WTC11 (cell line): ENCODE measurements at regions not wholly inside any gene's neighbourhood (a gene's known extent, or its start where the extent isn't known, plus 50 kb on each side); places are given as distances from the start of the nearest gene placed in this dataset.

Experiments
- ATAC-seq: fragments of 200-7000 bp; cut with Tn5 transposase; 2 replicates; pipeline ENCODE4 v1.10.0; 2021; ENCODE audit warnings: mild to moderate bottlenecking, moderate library complexity
- CTCF ChIA-PET: fragments of 300-600 bp; sonication (Branson Sonifier 250); formaldehyde crosslinking; loops from one replicate; lab custom pipeline; 2021; ENCODE audit warnings: antibody characterized with exemption; lab: Charles Lee
- POLR2A ChIA-PET: fragments of 350-600 bp; sonication (Branson Sonifier 250); formaldehyde crosslinking; loops from one replicate; lab custom pipeline; 2021; ENCODE audit warnings: antibody characterized with exemption; lab: Charles Lee
- DNase-seq: peaks from one replicate; pipeline ENCODE4 v3.0.0; 2021; ENCODE audit warnings: low spot score
- H3K27ac Mint-ChIP-seq: 2 replicates; pipeline ENCODE4 v1.8.0; 2021; ENCODE audit warnings: mixed read lengths
- H3K27me3 Mint-ChIP-seq: 2 replicates; pipeline ENCODE4 v1.8.0; 2021; ENCODE audit warnings: low read depth, mild to moderate bottlenecking, moderate library complexity, mixed read lengths
- H3K36me3 Mint-ChIP-seq: 2 replicates; pipeline ENCODE4 v1.8.0; 2021; ENCODE audit warnings: mixed read lengths
- H3K4me1 Mint-ChIP-seq: 2 replicates; pipeline ENCODE4 v1.8.0; 2022; ENCODE audit warnings: mixed read lengths
- H3K4me3 Mint-ChIP-seq: 2 replicates; pipeline ENCODE4 v1.8.0; 2021; ENCODE audit warnings: mild to moderate bottlenecking, moderate library complexity, mixed read lengths
- H3K9me3 Mint-ChIP-seq: 2 replicates; pipeline ENCODE4 v1.8.0; 2021; ENCODE audit warnings: mixed read lengths
- JAZF1 ChIP-seq: fragments of 250-450 bp; sonication (Bioruptor Pico); IDR thresholded peaks from 2 replicates; pipeline ENCODE4 v1.9.0; 2021; ENCODE audit warnings: moderate library complexity, mild to moderate bottlenecking, inconsistent platforms
- KAT7 ChIP-seq: sonication (generic); formaldehyde crosslinking; IDR thresholded peaks from 2 replicates; pipeline ENCODE4 v1.8.1; 2023; ENCODE audit warnings: missing genetic modification reagents, mild to moderate bottlenecking, borderline replicate concordance
- ZNF121 ChIP-seq: sonication (generic); formaldehyde crosslinking; IDR thresholded peaks from 2 replicates; pipeline ENCODE4 v1.8.0; 2023; ENCODE audit warnings: missing genetic modification reagents
- ZNF671 ChIP-seq: fragments of 250-450 bp; sonication (Bioruptor Pico); IDR thresholded peaks from 2 replicates; pipeline ENCODE4 v1.8.0; 2021; ENCODE audit warnings: mild to moderate bottlenecking
- TF ChIP-seq, protein P1 (sequence below): fragments of 250-450 bp; sonication (Bioruptor Pico); IDR thresholded peaks from 2 replicates; pipeline ENCODE4 v1.9.0; 2021; ENCODE audit warnings: mild to moderate bottlenecking, borderline replicate concordance
- TF ChIP-seq, protein P2 (sequence below): sonication (generic); formaldehyde crosslinking; IDR thresholded peaks from 2 replicates; pipeline ENCODE4 v1.8.1; 2022; ENCODE audit warnings: low read depth, mild to moderate bottlenecking, moderate library complexity, missing genetic modification reagents, borderline replicate concordance
- TF ChIP-seq, protein P3 (sequence below): fragments of 250-450 bp; sonication (Bioruptor Pico); IDR thresholded peaks from 2 replicates; pipeline ENCODE4 v1.9.0; 2021; ENCODE audit warnings: mild to moderate bottlenecking
- TF ChIP-seq, protein P4 (sequence below): sonication (generic); formaldehyde crosslinking; IDR thresholded peaks from 2 replicates; pipeline ENCODE4 v1.8.0; 2022; ENCODE audit warnings: mild to moderate bottlenecking, missing genetic modification reagents
- TF ChIP-seq, protein P5 (sequence below): fragments of 250-450 bp; sonication (Bioruptor Pico); IDR thresholded peaks from 2 replicates; pipeline ENCODE4 v1.8.0; 2021; ENCODE audit warnings: mild to moderate bottlenecking
- TF ChIP-seq, protein P6 (sequence below): sonication (generic); formaldehyde crosslinking; IDR thresholded peaks from 2 replicates; pipeline ENCODE4 v1.8.0; 2023; ENCODE audit warnings: missing genetic modification reagents, mild to moderate bottlenecking, borderline replicate concordance
- TF ChIP-seq, protein P7 (sequence below): sonication (generic); formaldehyde crosslinking; IDR thresholded peaks from 2 replicates; pipeline ENCODE4 v1.8.0; 2023; ENCODE audit warnings: mild to moderate bottlenecking, missing genetic modification reagents
- TF ChIP-seq, protein P8 (sequence below): sonication (generic); formaldehyde crosslinking; IDR thresholded peaks from 2 replicates; pipeline ENCODE4 v1.8.1; 2023; ENCODE audit warnings: mild to moderate bottlenecking, moderate library complexity, missing genetic modification reagents
- TF ChIP-seq, protein P9 (sequence below): sonication (generic); formaldehyde crosslinking; IDR thresholded peaks from 2 replicates; pipeline ENCODE4 v1.8.1; 2022; ENCODE audit warnings: mild to moderate bottlenecking, moderate library complexity, missing genetic modification reagents

DNA sequence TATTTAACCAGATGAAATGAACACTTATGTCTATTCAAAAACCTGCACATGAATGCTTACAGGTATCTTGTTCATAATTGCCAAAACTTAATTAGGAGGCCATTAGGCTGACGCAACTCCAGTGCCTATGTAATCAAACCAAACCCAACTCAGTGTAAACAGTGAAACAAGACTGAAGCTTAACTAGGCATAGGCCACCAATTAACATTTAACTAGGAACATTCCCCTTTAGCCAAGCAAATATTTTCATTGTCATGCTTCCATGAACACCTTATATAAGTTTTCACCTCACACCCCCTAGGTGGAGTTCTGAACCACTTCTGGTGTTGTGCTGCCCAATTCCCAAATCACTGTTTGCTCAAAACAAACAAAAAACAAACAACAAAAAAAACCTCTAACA is 686.0 kb downstream of the STPG2 start (continued):
- TF ChIP-seq, protein P1, sequence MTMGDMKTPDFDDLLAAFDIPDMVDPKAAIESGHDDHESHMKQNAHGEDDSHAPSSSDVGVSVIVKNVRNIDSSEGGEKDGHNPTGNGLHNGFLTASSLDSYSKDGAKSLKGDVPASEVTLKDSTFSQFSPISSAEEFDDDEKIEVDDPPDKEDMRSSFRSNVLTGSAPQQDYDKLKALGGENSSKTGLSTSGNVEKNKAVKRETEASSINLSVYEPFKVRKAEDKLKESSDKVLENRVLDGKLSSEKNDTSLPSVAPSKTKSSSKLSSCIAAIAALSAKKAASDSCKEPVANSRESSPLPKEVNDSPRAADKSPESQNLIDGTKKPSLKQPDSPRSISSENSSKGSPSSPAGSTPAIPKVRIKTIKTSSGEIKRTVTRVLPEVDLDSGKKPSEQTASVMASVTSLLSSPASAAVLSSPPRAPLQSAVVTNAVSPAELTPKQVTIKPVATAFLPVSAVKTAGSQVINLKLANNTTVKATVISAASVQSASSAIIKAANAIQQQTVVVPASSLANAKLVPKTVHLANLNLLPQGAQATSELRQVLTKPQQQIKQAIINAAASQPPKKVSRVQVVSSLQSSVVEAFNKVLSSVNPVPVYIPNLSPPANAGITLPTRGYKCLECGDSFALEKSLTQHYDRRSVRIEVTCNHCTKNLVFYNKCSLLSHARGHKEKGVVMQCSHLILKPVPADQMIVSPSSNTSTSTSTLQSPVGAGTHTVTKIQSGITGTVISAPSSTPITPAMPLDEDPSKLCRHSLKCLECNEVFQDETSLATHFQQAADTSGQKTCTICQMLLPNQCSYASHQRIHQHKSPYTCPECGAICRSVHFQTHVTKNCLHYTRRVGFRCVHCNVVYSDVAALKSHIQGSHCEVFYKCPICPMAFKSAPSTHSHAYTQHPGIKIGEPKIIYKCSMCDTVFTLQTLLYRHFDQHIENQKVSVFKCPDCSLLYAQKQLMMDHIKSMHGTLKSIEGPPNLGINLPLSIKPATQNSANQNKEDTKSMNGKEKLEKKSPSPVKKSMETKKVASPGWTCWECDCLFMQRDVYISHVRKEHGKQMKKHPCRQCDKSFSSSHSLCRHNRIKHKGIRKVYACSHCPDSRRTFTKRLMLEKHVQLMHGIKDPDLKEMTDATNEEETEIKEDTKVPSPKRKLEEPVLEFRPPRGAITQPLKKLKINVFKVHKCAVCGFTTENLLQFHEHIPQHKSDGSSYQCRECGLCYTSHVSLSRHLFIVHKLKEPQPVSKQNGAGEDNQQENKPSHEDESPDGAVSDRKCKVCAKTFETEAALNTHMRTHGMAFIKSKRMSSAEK (CRISPR knock-in tag), result no peak
- TF ChIP-seq ZNF121 (CRISPR knock-in tag) (no peak), JAZF1 (CRISPR knock-in tag) (no peak), ZNF671 (CRISPR knock-in tag) (no peak)
- TF ChIP-seq, protein P2, sequence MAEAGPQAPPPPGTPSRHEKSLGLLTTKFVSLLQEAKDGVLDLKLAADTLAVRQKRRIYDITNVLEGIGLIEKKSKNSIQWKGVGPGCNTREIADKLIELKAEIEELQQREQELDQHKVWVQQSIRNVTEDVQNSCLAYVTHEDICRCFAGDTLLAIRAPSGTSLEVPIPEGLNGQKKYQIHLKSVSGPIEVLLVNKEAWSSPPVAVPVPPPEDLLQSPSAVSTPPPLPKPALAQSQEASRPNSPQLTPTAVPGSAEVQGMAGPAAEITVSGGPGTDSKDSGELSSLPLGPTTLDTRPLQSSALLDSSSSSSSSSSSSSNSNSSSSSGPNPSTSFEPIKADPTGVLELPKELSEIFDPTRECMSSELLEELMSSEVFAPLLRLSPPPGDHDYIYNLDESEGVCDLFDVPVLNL (CRISPR knock-in tag), result no peak
- TF ChIP-seq, protein P3, sequence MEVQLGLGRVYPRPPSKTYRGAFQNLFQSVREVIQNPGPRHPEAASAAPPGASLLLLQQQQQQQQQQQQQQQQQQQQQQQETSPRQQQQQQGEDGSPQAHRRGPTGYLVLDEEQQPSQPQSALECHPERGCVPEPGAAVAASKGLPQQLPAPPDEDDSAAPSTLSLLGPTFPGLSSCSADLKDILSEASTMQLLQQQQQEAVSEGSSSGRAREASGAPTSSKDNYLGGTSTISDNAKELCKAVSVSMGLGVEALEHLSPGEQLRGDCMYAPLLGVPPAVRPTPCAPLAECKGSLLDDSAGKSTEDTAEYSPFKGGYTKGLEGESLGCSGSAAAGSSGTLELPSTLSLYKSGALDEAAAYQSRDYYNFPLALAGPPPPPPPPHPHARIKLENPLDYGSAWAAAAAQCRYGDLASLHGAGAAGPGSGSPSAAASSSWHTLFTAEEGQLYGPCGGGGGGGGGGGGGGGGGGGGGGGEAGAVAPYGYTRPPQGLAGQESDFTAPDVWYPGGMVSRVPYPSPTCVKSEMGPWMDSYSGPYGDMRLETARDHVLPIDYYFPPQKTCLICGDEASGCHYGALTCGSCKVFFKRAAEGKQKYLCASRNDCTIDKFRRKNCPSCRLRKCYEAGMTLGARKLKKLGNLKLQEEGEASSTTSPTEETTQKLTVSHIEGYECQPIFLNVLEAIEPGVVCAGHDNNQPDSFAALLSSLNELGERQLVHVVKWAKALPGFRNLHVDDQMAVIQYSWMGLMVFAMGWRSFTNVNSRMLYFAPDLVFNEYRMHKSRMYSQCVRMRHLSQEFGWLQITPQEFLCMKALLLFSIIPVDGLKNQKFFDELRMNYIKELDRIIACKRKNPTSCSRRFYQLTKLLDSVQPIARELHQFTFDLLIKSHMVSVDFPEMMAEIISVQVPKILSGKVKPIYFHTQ (CRISPR knock-in tag), result no peak
- TF ChIP-seq, protein P4, sequence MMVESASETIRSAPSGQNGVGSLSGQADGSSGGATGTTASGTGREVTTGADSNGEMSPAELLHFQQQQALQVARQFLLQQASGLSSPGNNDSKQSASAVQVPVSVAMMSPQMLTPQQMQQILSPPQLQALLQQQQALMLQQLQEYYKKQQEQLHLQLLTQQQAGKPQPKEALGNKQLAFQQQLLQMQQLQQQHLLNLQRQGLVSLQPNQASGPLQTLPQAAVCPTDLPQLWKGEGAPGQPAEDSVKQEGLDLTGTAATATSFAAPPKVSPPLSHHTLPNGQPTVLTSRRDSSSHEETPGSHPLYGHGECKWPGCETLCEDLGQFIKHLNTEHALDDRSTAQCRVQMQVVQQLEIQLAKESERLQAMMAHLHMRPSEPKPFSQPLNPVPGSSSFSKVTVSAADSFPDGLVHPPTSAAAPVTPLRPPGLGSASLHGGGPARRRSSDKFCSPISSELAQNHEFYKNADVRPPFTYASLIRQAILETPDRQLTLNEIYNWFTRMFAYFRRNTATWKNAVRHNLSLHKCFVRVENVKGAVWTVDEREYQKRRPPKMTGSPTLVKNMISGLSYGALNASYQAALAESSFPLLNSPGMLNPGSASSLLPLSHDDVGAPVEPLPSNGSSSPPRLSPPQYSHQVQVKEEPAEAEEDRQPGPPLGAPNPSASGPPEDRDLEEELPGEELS (CRISPR knock-in tag), result no peak
- TF ChIP-seq, protein P5, sequence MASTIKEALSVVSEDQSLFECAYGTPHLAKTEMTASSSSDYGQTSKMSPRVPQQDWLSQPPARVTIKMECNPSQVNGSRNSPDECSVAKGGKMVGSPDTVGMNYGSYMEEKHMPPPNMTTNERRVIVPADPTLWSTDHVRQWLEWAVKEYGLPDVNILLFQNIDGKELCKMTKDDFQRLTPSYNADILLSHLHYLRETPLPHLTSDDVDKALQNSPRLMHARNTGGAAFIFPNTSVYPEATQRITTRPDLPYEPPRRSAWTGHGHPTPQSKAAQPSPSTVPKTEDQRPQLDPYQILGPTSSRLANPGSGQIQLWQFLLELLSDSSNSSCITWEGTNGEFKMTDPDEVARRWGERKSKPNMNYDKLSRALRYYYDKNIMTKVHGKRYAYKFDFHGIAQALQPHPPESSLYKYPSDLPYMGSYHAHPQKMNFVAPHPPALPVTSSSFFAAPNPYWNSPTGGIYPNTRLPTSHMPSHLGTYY (CRISPR knock-in tag), result no peak
- TF ChIP-seq, all 79 proteins: peak for 0

DNA sequence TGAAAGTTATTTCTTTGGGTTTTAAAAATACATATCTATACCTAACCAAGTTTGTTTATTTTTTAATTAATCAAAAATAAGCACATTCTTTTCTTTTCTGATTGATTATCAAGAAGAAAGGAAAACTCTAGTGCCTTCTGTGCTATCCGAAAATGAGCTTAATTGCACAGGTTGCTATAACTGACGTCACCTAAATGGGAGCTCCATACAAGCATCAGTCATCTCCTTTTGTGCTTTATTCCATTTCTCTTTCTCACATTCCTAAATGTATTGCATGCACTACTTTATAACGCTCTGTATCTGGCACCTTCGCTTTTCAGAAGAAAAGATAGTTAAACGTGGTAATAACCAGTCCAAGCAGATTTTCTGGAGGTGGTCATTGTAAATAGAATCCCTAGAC is 675.0 kb downstream of the STPG2 start:
- H3K27ac Mint-ChIP-seq, result no peak overlapping the region
- H3K4me3 Mint-ChIP-seq, result no peak overlapping the region
- CTCF ChIA-PET, result no interaction called here
- DNase-seq, result no peak
- H3K27me3 Mint-ChIP-seq, result no peaks in the 10 kb centered on the region
- no peaks in the 10 kb centered on the region for H3K4me1 Mint-ChIP-seq
- peaks cover 27% of the 10 kb centered on the region for H3K36me3 Mint-ChIP-seq
- POLR2A ChIA-PET, result no interaction called here
- H3K9me3 Mint-ChIP-seq, result peaks cover 29% of the 10 kb centered on the region
- ATAC-seq, result no peak
- TF ChIP-seq, protein P6, sequence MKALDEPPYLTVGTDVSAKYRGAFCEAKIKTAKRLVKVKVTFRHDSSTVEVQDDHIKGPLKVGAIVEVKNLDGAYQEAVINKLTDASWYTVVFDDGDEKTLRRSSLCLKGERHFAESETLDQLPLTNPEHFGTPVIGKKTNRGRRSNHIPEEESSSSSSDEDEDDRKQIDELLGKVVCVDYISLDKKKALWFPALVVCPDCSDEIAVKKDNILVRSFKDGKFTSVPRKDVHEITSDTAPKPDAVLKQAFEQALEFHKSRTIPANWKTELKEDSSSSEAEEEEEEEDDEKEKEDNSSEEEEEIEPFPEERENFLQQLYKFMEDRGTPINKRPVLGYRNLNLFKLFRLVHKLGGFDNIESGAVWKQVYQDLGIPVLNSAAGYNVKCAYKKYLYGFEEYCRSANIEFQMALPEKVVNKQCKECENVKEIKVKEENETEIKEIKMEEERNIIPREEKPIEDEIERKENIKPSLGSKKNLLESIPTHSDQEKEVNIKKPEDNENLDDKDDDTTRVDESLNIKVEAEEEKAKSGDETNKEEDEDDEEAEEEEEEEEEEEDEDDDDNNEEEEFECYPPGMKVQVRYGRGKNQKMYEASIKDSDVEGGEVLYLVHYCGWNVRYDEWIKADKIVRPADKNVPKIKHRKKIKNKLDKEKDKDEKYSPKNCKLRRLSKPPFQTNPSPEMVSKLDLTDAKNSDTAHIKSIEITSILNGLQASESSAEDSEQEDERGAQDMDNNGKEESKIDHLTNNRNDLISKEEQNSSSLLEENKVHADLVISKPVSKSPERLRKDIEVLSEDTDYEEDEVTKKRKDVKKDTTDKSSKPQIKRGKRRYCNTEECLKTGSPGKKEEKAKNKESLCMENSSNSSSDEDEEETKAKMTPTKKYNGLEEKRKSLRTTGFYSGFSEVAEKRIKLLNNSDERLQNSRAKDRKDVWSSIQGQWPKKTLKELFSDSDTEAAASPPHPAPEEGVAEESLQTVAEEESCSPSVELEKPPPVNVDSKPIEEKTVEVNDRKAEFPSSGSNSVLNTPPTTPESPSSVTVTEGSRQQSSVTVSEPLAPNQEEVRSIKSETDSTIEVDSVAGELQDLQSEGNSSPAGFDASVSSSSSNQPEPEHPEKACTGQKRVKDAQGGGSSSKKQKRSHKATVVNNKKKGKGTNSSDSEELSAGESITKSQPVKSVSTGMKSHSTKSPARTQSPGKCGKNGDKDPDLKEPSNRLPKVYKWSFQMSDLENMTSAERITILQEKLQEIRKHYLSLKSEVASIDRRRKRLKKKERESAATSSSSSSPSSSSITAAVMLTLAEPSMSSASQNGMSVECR (CRISPR knock-in tag), result no peak
- TF ChIP-seq, protein P7, sequence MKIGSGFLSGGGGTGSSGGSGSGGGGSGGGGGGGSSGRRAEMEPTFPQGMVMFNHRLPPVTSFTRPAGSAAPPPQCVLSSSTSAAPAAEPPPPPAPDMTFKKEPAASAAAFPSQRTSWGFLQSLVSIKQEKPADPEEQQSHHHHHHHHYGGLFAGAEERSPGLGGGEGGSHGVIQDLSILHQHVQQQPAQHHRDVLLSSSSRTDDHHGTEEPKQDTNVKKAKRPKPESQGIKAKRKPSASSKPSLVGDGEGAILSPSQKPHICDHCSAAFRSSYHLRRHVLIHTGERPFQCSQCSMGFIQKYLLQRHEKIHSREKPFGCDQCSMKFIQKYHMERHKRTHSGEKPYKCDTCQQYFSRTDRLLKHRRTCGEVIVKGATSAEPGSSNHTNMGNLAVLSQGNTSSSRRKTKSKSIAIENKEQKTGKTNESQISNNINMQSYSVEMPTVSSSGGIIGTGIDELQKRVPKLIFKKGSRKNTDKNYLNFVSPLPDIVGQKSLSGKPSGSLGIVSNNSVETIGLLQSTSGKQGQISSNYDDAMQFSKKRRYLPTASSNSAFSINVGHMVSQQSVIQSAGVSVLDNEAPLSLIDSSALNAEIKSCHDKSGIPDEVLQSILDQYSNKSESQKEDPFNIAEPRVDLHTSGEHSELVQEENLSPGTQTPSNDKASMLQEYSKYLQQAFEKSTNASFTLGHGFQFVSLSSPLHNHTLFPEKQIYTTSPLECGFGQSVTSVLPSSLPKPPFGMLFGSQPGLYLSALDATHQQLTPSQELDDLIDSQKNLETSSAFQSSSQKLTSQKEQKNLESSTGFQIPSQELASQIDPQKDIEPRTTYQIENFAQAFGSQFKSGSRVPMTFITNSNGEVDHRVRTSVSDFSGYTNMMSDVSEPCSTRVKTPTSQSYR (CRISPR knock-in tag), result no peak
- TF ChIP-seq, protein P8, sequence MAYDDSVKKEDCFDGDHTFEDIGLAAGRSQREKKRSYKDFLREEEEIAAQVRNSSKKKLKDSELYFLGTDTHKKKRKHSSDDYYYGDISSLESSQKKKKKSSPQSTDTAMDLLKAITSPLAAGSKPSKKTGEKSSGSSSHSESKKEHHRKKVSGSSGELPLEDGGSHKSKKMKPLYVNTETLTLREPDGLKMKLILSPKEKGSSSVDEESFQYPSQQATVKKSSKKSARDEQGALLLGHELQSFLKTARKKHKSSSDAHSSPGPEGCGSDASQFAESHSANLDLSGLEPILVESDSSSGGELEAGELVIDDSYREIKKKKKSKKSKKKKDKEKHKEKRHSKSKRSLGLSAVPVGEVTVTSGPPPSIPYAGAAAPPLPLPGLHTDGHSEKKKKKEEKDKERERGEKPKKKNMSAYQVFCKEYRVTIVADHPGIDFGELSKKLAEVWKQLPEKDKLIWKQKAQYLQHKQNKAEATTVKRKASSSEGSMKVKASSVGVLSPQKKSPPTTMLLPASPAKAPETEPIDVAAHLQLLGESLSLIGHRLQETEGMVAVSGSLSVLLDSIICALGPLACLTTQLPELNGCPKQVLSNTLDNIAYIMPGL (CRISPR knock-in tag), result no peak
- no peak for TF ChIP-seq KAT7 (CRISPR knock-in tag)
- TF ChIP-seq, protein P9, sequence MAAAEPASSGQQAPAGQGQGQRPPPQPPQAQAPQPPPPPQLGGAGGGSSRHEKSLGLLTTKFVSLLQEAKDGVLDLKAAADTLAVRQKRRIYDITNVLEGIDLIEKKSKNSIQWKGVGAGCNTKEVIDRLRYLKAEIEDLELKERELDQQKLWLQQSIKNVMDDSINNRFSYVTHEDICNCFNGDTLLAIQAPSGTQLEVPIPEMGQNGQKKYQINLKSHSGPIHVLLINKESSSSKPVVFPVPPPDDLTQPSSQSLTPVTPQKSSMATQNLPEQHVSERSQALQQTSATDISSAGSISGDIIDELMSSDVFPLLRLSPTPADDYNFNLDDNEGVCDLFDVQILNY (CRISPR knock-in tag), result no peak
